Calu3 (cell line): ENCODE measurements at regions not wholly inside any gene's neighbourhood (a gene's known extent, or its start where the extent isn't known, plus 50 kb on each side); places are given as distances from the start of the nearest gene placed in this dataset.

ENCODE experiments used
- BruUV-seq: library from RNA; stranded (reverse); fragments of 400-500 nt; replicated peaks from 2 replicates; lab custom pipeline; 2021; lab: Mats Ljungman, UMichigan
- CTCF ChIA-PET: fragments of 300-600 bp; sonication (Branson Sonifier 250); formaldehyde crosslinking; loops from one replicate; lab custom pipeline; 2022; ENCODE audit warnings: antibody characterized with exemption; lab: Charles Lee
- DNase-seq: peaks from one replicate; pipeline ENCODE4 v3.0.0; 2022
- H3K27ac Mint-ChIP-seq: one replicate; pipeline ENCODE4 v1.8.0; 2022; ENCODE audit warnings: mixed read lengths; ENCODE audit not compliant: unreplicated experiment
- H3K27me3 Mint-ChIP-seq: one replicate; pipeline ENCODE4 v1.8.0; 2022; ENCODE audit warnings: mixed read lengths; ENCODE audit not compliant: unreplicated experiment
- H3K36me3 Mint-ChIP-seq: one replicate; pipeline ENCODE4 v1.8.0; 2022; ENCODE audit warnings: mild to moderate bottlenecking, moderate library complexity, mixed read lengths; ENCODE audit not compliant: insufficient read depth, unreplicated experiment
- H3K4me1 Mint-ChIP-seq: one replicate; pipeline ENCODE4 v1.8.0; 2022; ENCODE audit warnings: mild to moderate bottlenecking, low read depth, mixed read lengths; ENCODE audit not compliant: unreplicated experiment
- H3K4me3 Mint-ChIP-seq: one replicate; pipeline ENCODE4 v1.8.0; 2022; ENCODE audit warnings: mild to moderate bottlenecking, low read depth, moderate library complexity, mixed read lengths; ENCODE audit not compliant: unreplicated experiment
- H3K9me3 Mint-ChIP-seq: one replicate; pipeline ENCODE4 v1.8.0; 2022; ENCODE audit warnings: low read depth, mixed read lengths; ENCODE audit not compliant: unreplicated experiment
- intact Hi-C: fragments of 100-400 bp; cut with micrococcal nuclease; formaldehyde crosslinking; loops from one replicate; pipeline ENCODE4 v1.10.0; 2022; ENCODE audit not compliant: unreplicated experiment
- TF ChIP-seq, protein P1 (sequence below): fragments of 200-600 bp; IDR thresholded peaks from one replicate; pipeline ENCODE4 v1.8.0; 2022; ENCODE audit warnings: antibody characterized with exemption; ENCODE audit not compliant: unreplicated experiment

- no peak overlapping the region for H3K27ac Mint-ChIP-seq
- no TSS peak for BruUV-seq
- H3K4me3 Mint-ChIP-seq = no peak overlapping the region
- TF ChIP-seq, protein P1, sequence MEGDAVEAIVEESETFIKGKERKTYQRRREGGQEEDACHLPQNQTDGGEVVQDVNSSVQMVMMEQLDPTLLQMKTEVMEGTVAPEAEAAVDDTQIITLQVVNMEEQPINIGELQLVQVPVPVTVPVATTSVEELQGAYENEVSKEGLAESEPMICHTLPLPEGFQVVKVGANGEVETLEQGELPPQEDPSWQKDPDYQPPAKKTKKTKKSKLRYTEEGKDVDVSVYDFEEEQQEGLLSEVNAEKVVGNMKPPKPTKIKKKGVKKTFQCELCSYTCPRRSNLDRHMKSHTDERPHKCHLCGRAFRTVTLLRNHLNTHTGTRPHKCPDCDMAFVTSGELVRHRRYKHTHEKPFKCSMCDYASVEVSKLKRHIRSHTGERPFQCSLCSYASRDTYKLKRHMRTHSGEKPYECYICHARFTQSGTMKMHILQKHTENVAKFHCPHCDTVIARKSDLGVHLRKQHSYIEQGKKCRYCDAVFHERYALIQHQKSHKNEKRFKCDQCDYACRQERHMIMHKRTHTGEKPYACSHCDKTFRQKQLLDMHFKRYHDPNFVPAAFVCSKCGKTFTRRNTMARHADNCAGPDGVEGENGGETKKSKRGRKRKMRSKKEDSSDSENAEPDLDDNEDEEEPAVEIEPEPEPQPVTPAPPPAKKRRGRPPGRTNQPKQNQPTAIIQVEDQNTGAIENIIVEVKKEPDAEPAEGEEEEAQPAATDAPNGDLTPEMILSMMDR = no peak
- CTCF ChIA-PET = interaction anchor here (0.8 kb wide), 1 partner anchor 117 kb away, joined by 3 read pairs; no protein-coding TSS in a partner anchor
- peak; percentile 57 for DNase-seq
- H3K36me3 Mint-ChIP-seq = no peaks in the 10 kb centered on the region
- H3K4me1 Mint-ChIP-seq = peaks cover 14% of the 10 kb centered on the region
- intact Hi-C loops = loop anchor here (5.0 kb wide), 1 partner anchor 176 kb away; no protein-coding TSS in a partner anchor
- no peaks in the 10 kb centered on the region for H3K9me3 Mint-ChIP-seq
- H3K27me3 Mint-ChIP-seq = peaks cover 78% of the 10 kb centered on the region
These were observed 289.9 kb upstream of the SP8 start for GRCh38 chr7:21076574-21076973.

DNA sequence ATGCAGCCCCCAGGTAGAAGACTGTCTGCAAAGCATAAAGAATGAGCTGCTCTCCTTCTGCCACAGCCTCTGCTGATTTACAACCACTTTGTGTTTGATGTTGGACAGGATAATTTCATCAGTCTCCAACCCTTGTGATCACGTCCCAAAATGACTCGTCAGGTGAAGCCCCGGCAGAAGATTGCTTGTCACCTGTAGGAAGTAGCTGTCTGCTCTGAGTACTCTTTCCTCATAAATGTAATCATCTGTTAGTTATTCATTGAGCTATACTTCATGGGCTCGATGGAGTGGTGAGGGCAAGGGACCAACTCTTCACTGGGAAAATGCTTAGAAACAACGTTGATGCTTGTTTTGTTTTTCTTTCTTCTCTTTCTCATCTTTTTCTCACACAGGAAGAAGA lies 290.9 kb upstream of the SP8 start:
- H3K36me3 Mint-ChIP-seq = no peaks in the 10 kb centered on the region
- no TSS peak for BruUV-seq
- H3K4me1 Mint-ChIP-seq = peaks cover 14% of the 10 kb centered on the region
- intact Hi-C loops = loop anchor here (5.0 kb wide), 1 partner anchor 175 kb away; no protein-coding TSS in a partner anchor
- H3K4me3 Mint-ChIP-seq = no peak overlapping the region
- no peaks in the 10 kb centered on the region for H3K9me3 Mint-ChIP-seq
- CTCF ChIA-PET = no interaction called here
- DNase-seq = no peak
- H3K27me3 Mint-ChIP-seq = peaks cover 78% of the 10 kb centered on the region
- H3K27ac Mint-ChIP-seq = no peak overlapping the region
- TF ChIP-seq, protein P1 = no peak

GRCh38 chr7:21084286-21084685 lies 297.6 kb upstream of the SP8 start:
- Mint-ChIP-seq H3K27me3 (peaks cover 87% of the 10 kb centered on the region), H3K36me3 (no peaks in the 10 kb centered on the region), H3K27ac (no peak overlapping the region), H3K9me3 (peaks cover 3% of the 10 kb centered on the region), H3K4me3 (no peak overlapping the region), H3K4me1 (peaks cover 32% of the 10 kb centered on the region)
- CTCF ChIA-PET = no interaction called here
- TF ChIP-seq, protein P1 = no peak
- DNase-seq = no peak
- BruUV-seq = no TSS peak
- intact Hi-C loops = no loop called here

DNA sequence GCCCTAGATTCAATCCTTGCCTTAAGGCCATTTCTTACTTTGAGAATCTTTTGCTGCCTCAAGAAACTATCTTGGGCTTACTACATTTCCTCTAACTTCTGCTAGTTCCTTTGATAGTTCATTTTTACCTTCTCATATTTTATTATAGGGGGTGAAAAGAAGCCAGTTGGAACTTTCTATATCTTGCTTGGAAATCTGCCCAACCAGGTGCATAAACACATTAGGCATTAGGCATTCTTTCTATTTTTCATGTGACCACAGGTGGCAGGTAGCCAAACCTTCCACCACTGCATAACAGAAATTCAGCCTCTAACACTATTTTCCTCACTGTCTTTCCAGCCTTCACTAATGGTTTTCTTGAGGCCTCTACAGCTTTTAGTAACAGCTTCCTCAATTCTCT lies 300.0 kb upstream of the SP8 start:
- Mint-ChIP-seq H3K4me3 (no peak overlapping the region), H3K27me3 (peaks cover 81% of the 10 kb centered on the region), H3K27ac (no peak overlapping the region), H3K36me3 (no peaks in the 10 kb centered on the region), H3K9me3 (peaks cover 3% of the 10 kb centered on the region), H3K4me1 (peaks cover 34% of the 10 kb centered on the region)
- CTCF ChIA-PET = no interaction called here
- peak; percentile 84 for DNase-seq
- TF ChIP-seq, protein P1 = no peak
- no TSS peak for BruUV-seq
- intact Hi-C loops = loop anchor here (5.0 kb wide), 1 partner anchor 304 kb away; no protein-coding TSS in a partner anchor
